B cell (primary cell): ENCODE measurements at regions not wholly inside any gene's neighbourhood (a gene's known extent, or its start where the extent isn't known, plus 50 kb on each side); places are given as distances from the start of the nearest gene placed in this dataset.
"Not testable (repeated sequence)": the region's sequence is repeated elsewhere in the genome, so short reads cannot be mapped to it uniquely, and the experiment has no call there.

Experiments
- ATAC-seq: fragments of 200-7000 bp; cut with Tn5 transposase; one replicate; pipeline ENCODE4 v1.10.0; 2021; ENCODE audit warnings: low read depth, mild to moderate bottlenecking, moderate number of reproducible peaks, moderate library complexity
- CTCF ChIA-PET: fragments of 350-600 bp; sonication (Branson Sonifier 250); formaldehyde crosslinking; loops from one replicate; lab custom pipeline; 2021; ENCODE audit warnings: antibody characterized with exemption, inconsistent platforms; lab: Charles Lee
- POLR2A ChIA-PET: fragments of 350-600 bp; sonication (Branson Sonifier 250); formaldehyde crosslinking; loops from one replicate; lab custom pipeline; 2021; ENCODE audit warnings: antibody characterized with exemption; lab: Charles Lee
- DNase-seq: peaks from one replicate; pipeline ENCODE4 v3.0.0; 2013
- H2AFZ ChIP-seq: 2 replicates; pipeline ENCODE4 v1.6.1; 2012; ENCODE audit warnings: mild to moderate bottlenecking, low read depth, low read length; ENCODE audit not compliant: insufficient read depth, poor library complexity, severe bottlenecking
- H3K27ac ChIP-seq, 2 donors: 1 replicate in 1 of 2; 2 replicates in 1 of 2; pipeline ENCODE4 v1.5.1; 2012 to 2013; ENCODE audit warnings: low read length in 2 of 2, mild to moderate bottlenecking in 2 of 2, moderate library complexity in 1 of 2
- H3K27me3 ChIP-seq, 4 experiments: fragments of 200-600 bp in 1 of 4; sonication (generic) in 1 of 4; replicated peaks in 1 of 4; 1 replicate in 2 of 4; 2 replicates in 2 of 4; pipeline versions ENCODE4 v1.6.1 to v1.7.0; 2013 to 2016; ENCODE audit warnings: low read length in 3 of 4, mild to moderate bottlenecking in 2 of 4, mixed read lengths in 1 of 4, moderate library complexity in 1 of 4; ENCODE audit not compliant: insufficient read depth in 4 of 4, control insufficient read depth in 3 of 4; ENCODE audit errors: control extremely low read depth in 1 of 4
- H3K36me3 ChIP-seq, 2 experiments: replicated peaks in 1 of 2; 1 replicate in 1 of 2; 2 replicates in 1 of 2; pipeline versions ENCODE4 v1.6.1 to v1.7.1; 2013; ENCODE audit warnings: low read length in 1 of 2; ENCODE audit not compliant: insufficient read depth in 2 of 2, control insufficient read depth in 1 of 2; ENCODE audit errors: control extremely low read depth in 1 of 2, extremely low read depth in 1 of 2
- H3K4me1 ChIP-seq, 2 donors: fragments of 200-600 bp in 1 of 2; sonication (generic) in 1 of 2; 1 replicate in 1 of 2; 2 replicates in 1 of 2; pipeline versions ENCODE4 v1.5.1 to v1.6.1; 2013 to 2017; ENCODE audit warnings: low read length in 2 of 2; ENCODE audit not compliant: control insufficient read depth in 2 of 2, insufficient read depth in 2 of 2
- H3K4me2 ChIP-seq: replicated peaks from 2 replicates; pipeline ENCODE3; 2012; ENCODE audit warnings: mild to moderate bottlenecking, low read depth, low read length; ENCODE audit not compliant: poor library complexity, severe bottlenecking
- H3K4me3 ChIP-seq, 5 experiments: fragments of 200-600 bp in 1 of 5; sonication (generic) in 1 of 5; 1 replicate in 3 of 5; 2 replicates in 2 of 5; pipeline versions ENCODE4 v1.5.1 to v1.7.0; 2011 to 2016; ENCODE audit warnings: low read length in 4 of 5, mild to moderate bottlenecking in 4 of 5, low read depth in 2 of 5, control low read depth in 1 of 5, moderate library complexity in 1 of 5; ENCODE audit not compliant: insufficient read depth in 1 of 5; ENCODE audit errors: control extremely low read depth in 1 of 5, extremely low read depth in 1 of 5
- H3K79me2 ChIP-seq: fragments of 200-600 bp; sonication (generic); one replicate; pipeline ENCODE4 v1.6.0; 2016; ENCODE audit warnings: low read length; ENCODE audit not compliant: control insufficient read depth, insufficient read depth
- H3K9ac ChIP-seq: fragments of 200-600 bp; sonication (generic); 2 replicates; pipeline ENCODE4 v1.6.1; 2017; ENCODE audit warnings: mild to moderate bottlenecking, low read length, moderate library complexity
- H3K9me3 ChIP-seq, 3 donors: one replicate each; pipeline versions ENCODE4 v1.6.1 to v1.7.1; 2013; ENCODE audit warnings: low read length in 2 of 3; ENCODE audit not compliant: control insufficient read depth in 2 of 3, insufficient read depth in 1 of 3; ENCODE audit errors: control extremely low read depth in 1 of 3
- H4K20me1 ChIP-seq: 2 replicates; pipeline ENCODE4 v1.6.0; 2012; ENCODE audit warnings: mild to moderate bottlenecking, low read length; ENCODE audit not compliant: insufficient read depth, control insufficient read depth, poor library complexity, severe bottlenecking
- H3K27ac Mint-ChIP-seq: one replicate; pipeline ENCODE4 v1.8.0; 2021; ENCODE audit warnings: mixed read lengths
- H3K27me3 Mint-ChIP-seq: one replicate; pipeline ENCODE4 v1.8.0; 2021; ENCODE audit warnings: mixed read lengths
- H3K4me1 Mint-ChIP-seq: one replicate; pipeline ENCODE4 v1.8.0; 2021; ENCODE audit warnings: mixed read lengths
- H3K4me3 Mint-ChIP-seq: one replicate; pipeline ENCODE4 v1.8.0; 2021; ENCODE audit warnings: mixed read lengths
- H3K9me3 Mint-ChIP-seq: one replicate; pipeline ENCODE4 v1.8.0; 2022; ENCODE audit warnings: mixed read lengths; ENCODE audit not compliant: insufficient read depth
- WGBS: methylation state at CpG from one replicate; pipeline ENCODE4 v1.1.5; 2013; ENCODE audit warnings: missing lambda C conversion rate; ENCODE audit not compliant: insufficient coverage; 5-methylcytosine and 5-hydroxymethylcytosine counted together
- intact Hi-C: fragments of 100-400 bp; cut with micrococcal nuclease; formaldehyde crosslinking; loops from one replicate; pipeline ENCODE4 v1.10.0; 2022
- TF ChIP-seq, protein P1 (sequence below): fragments of 200-600 bp; IDR thresholded peaks from one replicate; pipeline ENCODE4 v1.8.0; 2022; ENCODE audit warnings: antibody characterized with exemption, mild to moderate bottlenecking

DNA sequence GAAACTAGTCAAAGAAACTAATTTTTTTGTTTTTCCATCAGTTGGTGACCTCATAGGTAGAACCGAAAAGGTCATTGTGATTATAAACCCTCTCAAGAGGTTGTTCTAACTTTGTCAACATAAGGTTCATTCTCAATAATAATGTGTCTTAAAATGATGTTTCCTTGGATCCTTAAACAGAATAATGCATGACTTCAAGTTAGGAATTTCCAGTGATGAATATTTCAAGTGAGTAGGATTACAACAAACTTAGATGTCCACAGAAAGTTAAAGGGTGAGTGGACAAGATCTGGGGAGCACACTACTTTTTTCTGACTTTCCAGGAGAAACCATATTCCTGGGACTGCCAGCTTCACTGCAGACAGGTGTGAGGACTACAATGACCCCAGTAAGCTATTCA lies 239.0 kb upstream of the PTGER4 start:
- H3K9ac ChIP-seq = no peak overlapping the region
- Mint-ChIP-seq H3K4me1 (peaks cover 34% of the 10 kb centered on the region), H3K4me3 (no peak overlapping the region), H3K27me3 (no peaks in the 10 kb centered on the region), H3K27ac (no peak overlapping the region), H3K9me3 (peaks cover 4% of the 10 kb centered on the region)
- ChIA-PET POLR2A (no interaction called here), CTCF (interaction anchor here (1.1 kb wide), 1 partner anchor 39 kb away, joined by 3 read pairs; no protein-coding TSS in a partner anchor)
- no peak overlapping the region for H3K4me3 ChIP-seq
- H3K36me3 ChIP-seq = no peaks in the 10 kb centered on the region
- TF ChIP-seq, protein P1, sequence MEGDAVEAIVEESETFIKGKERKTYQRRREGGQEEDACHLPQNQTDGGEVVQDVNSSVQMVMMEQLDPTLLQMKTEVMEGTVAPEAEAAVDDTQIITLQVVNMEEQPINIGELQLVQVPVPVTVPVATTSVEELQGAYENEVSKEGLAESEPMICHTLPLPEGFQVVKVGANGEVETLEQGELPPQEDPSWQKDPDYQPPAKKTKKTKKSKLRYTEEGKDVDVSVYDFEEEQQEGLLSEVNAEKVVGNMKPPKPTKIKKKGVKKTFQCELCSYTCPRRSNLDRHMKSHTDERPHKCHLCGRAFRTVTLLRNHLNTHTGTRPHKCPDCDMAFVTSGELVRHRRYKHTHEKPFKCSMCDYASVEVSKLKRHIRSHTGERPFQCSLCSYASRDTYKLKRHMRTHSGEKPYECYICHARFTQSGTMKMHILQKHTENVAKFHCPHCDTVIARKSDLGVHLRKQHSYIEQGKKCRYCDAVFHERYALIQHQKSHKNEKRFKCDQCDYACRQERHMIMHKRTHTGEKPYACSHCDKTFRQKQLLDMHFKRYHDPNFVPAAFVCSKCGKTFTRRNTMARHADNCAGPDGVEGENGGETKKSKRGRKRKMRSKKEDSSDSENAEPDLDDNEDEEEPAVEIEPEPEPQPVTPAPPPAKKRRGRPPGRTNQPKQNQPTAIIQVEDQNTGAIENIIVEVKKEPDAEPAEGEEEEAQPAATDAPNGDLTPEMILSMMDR = no peak
- no peaks in the 10 kb centered on the region for H3K79me2 ChIP-seq
- WGBS = no CpG with 5 or more reads among the region's 1 CpG
- intact Hi-C loops = loop anchor here (5.0 kb wide), 1 partner anchor 47 kb away; no protein-coding TSS in a partner anchor
- no peak overlapping the region for H3K27ac ChIP-seq
- no peak overlapping the region for H3K4me2 ChIP-seq
- H3K9me3 ChIP-seq = peaks cover 0 to 5% (median 0%) of the 10 kb centered on the region in 3 donors
- H2AFZ ChIP-seq = no peak overlapping the region
- H4K20me1 ChIP-seq = no peaks in the 10 kb centered on the region
- H3K27me3 ChIP-seq = no peaks in the 10 kb centered on the region
- DNase-seq (no peak), ATAC-seq (no peak)
- peaks cover 28 to 35% of the 10 kb centered on the region in 2 donors for H3K4me1 ChIP-seq

GRCh38 chr5:40439103-40439502 lies 240.6 kb upstream of the PTGER4 start:
- ATAC-seq, H3K4me3 Mint-ChIP-seq, CTCF ChIA-PET, DNase-seq, H4K20me1 ChIP-seq, H3K4me3 ChIP-seq, H3K27ac ChIP-seq, H3K4me2 ChIP-seq, H3K9me3 Mint-ChIP-seq, H3K36me3 ChIP-seq, H3K9ac ChIP-seq, H2AFZ ChIP-seq, H3K27me3 Mint-ChIP-seq, H3K9me3 ChIP-seq, H3K79me2 ChIP-seq, H3K27ac Mint-ChIP-seq, H3K27me3 ChIP-seq: not testable (repeated sequence)
- no CpG with 5 or more reads among the region's 3 CpGs for WGBS
- peaks cover 28 to 35% of the 10 kb centered on the region in 2 donors for H3K4me1 ChIP-seq
- intact Hi-C loops = loop anchor here (5.0 kb wide), 1 partner anchor 67 kb away; no protein-coding TSS in a partner anchor
- POLR2A ChIA-PET = interaction anchor here (0.6 kb wide), 1 partner anchor 700 kb away, joined by 4 read pairs; no protein-coding TSS in a partner anchor
- peaks cover 40% of the 10 kb centered on the region for H3K4me1 Mint-ChIP-seq

DNA sequence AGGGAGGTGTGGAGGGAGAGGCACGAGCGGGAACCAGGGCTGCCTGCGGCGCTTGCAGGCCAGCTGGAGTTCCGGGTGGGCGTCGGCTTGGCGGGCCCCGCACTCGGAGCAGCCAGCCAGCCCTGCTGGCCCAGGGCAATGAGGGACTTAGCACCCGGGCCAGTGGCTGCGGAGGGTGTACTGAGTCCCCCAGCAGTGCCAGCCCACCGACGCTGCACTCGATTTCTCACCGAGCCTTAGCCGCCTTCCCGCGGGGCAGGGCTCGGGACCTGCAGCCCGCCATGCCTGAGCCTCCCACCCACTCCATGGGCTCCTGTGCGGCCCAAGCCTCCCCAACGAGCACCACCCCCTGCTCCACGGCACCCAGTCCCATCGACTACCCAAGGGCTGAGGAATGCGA lies 241.1 kb upstream of the PTGER4 start:
- H3K27ac Mint-ChIP-seq = not testable (repeated sequence)

More for the DNA sequence above, 241.1 kb upstream of the PTGER4 start:
- H3K4me3 Mint-ChIP-seq, DNase-seq, H3K36me3 ChIP-seq, H3K4me2 ChIP-seq, H3K9ac ChIP-seq, ATAC-seq, CTCF ChIA-PET, H3K27me3 Mint-ChIP-seq, H3K27me3 ChIP-seq, H3K79me2 ChIP-seq, H2AFZ ChIP-seq, H4K20me1 ChIP-seq, H3K4me3 ChIP-seq, H3K9me3 Mint-ChIP-seq, H3K9me3 ChIP-seq, H3K27ac ChIP-seq, POLR2A ChIA-PET: not testable (repeated sequence)
- H3K4me1 ChIP-seq = peaks cover 28 to 35% of the 10 kb centered on the region in 2 donors
- 96% methylated on average over 22 of the region's 26 CpGs for WGBS
- intact Hi-C loops = loop anchor here (5.0 kb wide), 1 partner anchor 66 kb away; no protein-coding TSS in a partner anchor
- peaks cover 40% of the 10 kb centered on the region for H3K4me1 Mint-ChIP-seq
